ENCODE measurements at regions not wholly inside any gene's neighbourhood (a gene's known extent, or its start where the extent isn't known, plus 50 kb on each side); places are given as distances from the start of the nearest gene placed in this dataset.

GRCh38 chr11:87398931-87399330 is 361.2 kb downstream of the TMEM135 start:
- DNase-seq (ENCODE audit: extremely low spot score in 2 of 2): no peak
- intact Hi-C loops (cut with DNase I): no loop called here
- Histone ChIP-seq H3K4me1 (no peaks in the 10 kb centered on the region), H3K9me3 (no peaks in the 10 kb centered on the region), H3K27ac (no peak overlapping the region), H3K4me3 (no peak overlapping the region), H3K27me3 (no peaks in the 10 kb centered on the region), H3K36me3 (no peaks in the 10 kb centered on the region)
- TF ChIP-seq CTCF (IDR thresholded peaks at IDR 0.05) (no peak), POLR2AphosphoS5 (IDR thresholded peaks at IDR 0.05; ENCODE audit: insufficient read depth in 1 of 2, low read depth in 1 of 2) (no peak), POLR2A (IDR thresholded peaks at IDR 0.05) (no peak)

- TF ChIP-seq CTCF (IDR thresholded peaks at IDR 0.05) (no peak), POLR2A (IDR thresholded peaks at IDR 0.05) (no peak), POLR2AphosphoS5 (IDR thresholded peaks at IDR 0.05; ENCODE audit: insufficient read depth in 1 of 2, low read depth in 1 of 2) (no peak)
- intact Hi-C loops (cut with DNase I): no loop called here
- Histone ChIP-seq H3K4me1 (no peaks in the 10 kb centered on the region), H3K9me3 (no peaks in the 10 kb centered on the region), H3K36me3 (no peaks in the 10 kb centered on the region), H3K4me3 (no peak overlapping the region), H3K27ac (no peak overlapping the region), H3K27me3 (no peaks in the 10 kb centered on the region)
- no peak for DNase-seq (ENCODE audit: extremely low spot score in 2 of 2)
Measured at GRCh38 chr11:87397011-87397865, 359.5 kb downstream of the TMEM135 start.

GRCh38 chr11:87394924-87395323 is 357.2 kb downstream of the TMEM135 start:
- TF ChIP-seq POLR2A (IDR thresholded peaks at IDR 0.05): no peak
- no peak for TF ChIP-seq POLR2AphosphoS5 (IDR thresholded peaks at IDR 0.05; ENCODE audit: insufficient read depth in 1 of 2, low read depth in 1 of 2)
- no peak for TF ChIP-seq CTCF (IDR thresholded peaks at IDR 0.05)
- Histone ChIP-seq H3K4me1 (no peaks in the 10 kb centered on the region), H3K36me3 (no peaks in the 10 kb centered on the region), H3K9me3 (no peaks in the 10 kb centered on the region), H3K27me3 (no peaks in the 10 kb centered on the region), H3K4me3 (no peak overlapping the region), H3K27ac (no peak overlapping the region)
- intact Hi-C loops (cut with DNase I): no loop called here
- no peak for DNase-seq (ENCODE audit: extremely low spot score in 2 of 2)

- H3K9me3 ChIP-seq: no peaks in the 10 kb centered on the region
- DNase-seq (ENCODE audit: extremely low spot score in 2 of 2): no peak
- no peak overlapping the region for H3K27ac ChIP-seq
- no peaks in the 10 kb centered on the region for H3K27me3 ChIP-seq
- TF ChIP-seq POLR2A (IDR thresholded peaks at IDR 0.05) (no peak), POLR2AphosphoS5 (IDR thresholded peaks at IDR 0.05; ENCODE audit: insufficient read depth in 1 of 2, low read depth in 1 of 2) (no peak), CTCF (IDR thresholded peaks at IDR 0.05) (no peak)
- intact Hi-C loops (cut with DNase I): no loop called here
- H3K36me3 ChIP-seq: no peaks in the 10 kb centered on the region
- H3K4me1 ChIP-seq: no peaks in the 10 kb centered on the region
- H3K4me3 ChIP-seq: no peak overlapping the region
Measured at GRCh38 chr11:87392665-87393064, 354.9 kb downstream of the TMEM135 start.

- TF ChIP-seq POLR2AphosphoS5 (IDR thresholded peaks at IDR 0.05; ENCODE audit: insufficient read depth in 1 of 2, low read depth in 1 of 2) (no peak), CTCF (IDR thresholded peaks at IDR 0.05) (no peak), POLR2A (IDR thresholded peaks at IDR 0.05) (no peak)
- Histone ChIP-seq H3K4me1 (no peaks in the 10 kb centered on the region), H3K36me3 (no peaks in the 10 kb centered on the region), H3K27ac (no peak overlapping the region), H3K27me3 (no peaks in the 10 kb centered on the region), H3K4me3 (no peak overlapping the region), H3K9me3 (no peaks in the 10 kb centered on the region)
- DNase-seq (ENCODE audit: extremely low spot score in 2 of 2): no peak
- intact Hi-C loops (cut with DNase I): no loop called here
Measured at GRCh38 chr11:87391496-87391895, 353.8 kb downstream of the TMEM135 start.

Measured in vagina (tissue), 2 donors.